Neural progenitor cell (in vitro differentiated cells): ENCODE measurements at regions not wholly inside any gene's neighbourhood (a gene's known extent, or its start where the extent isn't known, plus 50 kb on each side); places are given as distances from the start of the nearest gene placed in this dataset.

Experiments
- DNase-seq: peaks from one replicate; pipeline ENCODE4 v3.0.0-alpha.2; 2016; ENCODE audit warnings: low spot score
- H2AFZ ChIP-seq: fragments of 200-600 bp; sonication (generic); replicated peaks from 2 replicates; pipeline ENCODE4 v1.6.1; 2016; ENCODE audit warnings: antibody characterized with exemption
- H3F3A ChIP-seq: fragments of 200-600 bp; sonication (generic); 2 replicates; pipeline ENCODE4 v1.6.1; 2016; ENCODE audit warnings: antibody characterized with exemption, low read depth
- H3K27ac ChIP-seq: fragments of 200-600 bp; sonication (generic); 2 replicates; pipeline ENCODE4 v1.5.1; 2016; ENCODE audit warnings: mild to moderate bottlenecking
- H3K27me3 ChIP-seq: fragments of 200-600 bp; sonication (generic); 2 replicates; pipeline ENCODE4 v1.6.1; 2016; ENCODE audit warnings: mild to moderate bottlenecking, moderate library complexity
- H3K36me3 ChIP-seq: fragments of 200-600 bp; sonication (generic); 2 replicates; pipeline ENCODE4 v1.5.1; 2016
- H3K4me1 ChIP-seq: fragments of 200-600 bp; sonication (generic); 2 replicates; pipeline ENCODE4 v1.6.1; 2016; ENCODE audit warnings: mixed run types
- H3K4me2 ChIP-seq: fragments of 200-600 bp; sonication (generic); 2 replicates; pipeline ENCODE4 v1.6.1; 2016
- H3K4me3 ChIP-seq: fragments of 200-600 bp; sonication (generic); 2 replicates; pipeline ENCODE4 v1.5.1; 2016
- H3K79me2 ChIP-seq: fragments of 200-600 bp; sonication (generic); 2 replicates; pipeline ENCODE4 v1.6.1; 2016; ENCODE audit warnings: low read depth
- H3K9ac ChIP-seq: fragments of 200-600 bp; sonication (generic); 2 replicates; pipeline ENCODE4 v1.6.1; 2016
- H3K9me3 ChIP-seq: fragments of 200-600 bp; sonication (generic); 2 replicates; pipeline ENCODE4 v1.5.1; 2016; ENCODE audit warnings: low read depth
- H4K20me1 ChIP-seq: fragments of 200-600 bp; sonication (generic); 2 replicates; pipeline ENCODE4 v1.6.1; 2016; ENCODE audit warnings: low read depth
- H3K27ac Mint-ChIP-seq: 3 replicates; pipeline ENCODE4 v1.8.0; 2021; ENCODE audit warnings: mixed read lengths
- H3K27me3 Mint-ChIP-seq: 2 replicates; pipeline ENCODE4 v1.8.0; 2022; ENCODE audit warnings: low read depth, mild to moderate bottlenecking, inconsistent platforms, moderate library complexity, mixed read lengths; ENCODE audit not compliant: insufficient read depth
- H3K36me3 Mint-ChIP-seq: 3 replicates; pipeline ENCODE4 v1.8.0; 2021; ENCODE audit warnings: mixed read lengths
- H3K4me1 Mint-ChIP-seq: 3 replicates; pipeline ENCODE4 v1.8.0; 2021; ENCODE audit warnings: mixed read lengths
- H3K4me3 Mint-ChIP-seq: 3 replicates; pipeline ENCODE4 v1.8.0; 2021; ENCODE audit warnings: mild to moderate bottlenecking, moderate library complexity, mixed read lengths
- H3K9me3 Mint-ChIP-seq: 3 replicates; pipeline ENCODE4 v1.8.0; 2020; ENCODE audit warnings: mixed read lengths
- CTCF ChIP-seq: fragments of 200-600 bp; sonication (generic); IDR thresholded peaks from 2 replicates; pipeline ENCODE4 v1.5.1; 2017; ENCODE audit warnings: antibody characterized with exemption, mild to moderate bottlenecking
- EZH2 ChIP-seq: fragments of 200-600 bp; sonication (generic); IDR thresholded peaks from 2 replicates; pipeline ENCODE4 v1.6.1; 2017; ENCODE audit warnings: antibody characterized with exemption, mild to moderate bottlenecking, moderate library complexity
- EZH2phosphoT487 ChIP-seq: fragments of 200-600 bp; sonication (generic); IDR thresholded peaks from 2 replicates; pipeline ENCODE4 v1.6.1; 2017; ENCODE audit warnings: antibody characterized with exemption

- no peak overlapping the region for H3K9ac ChIP-seq
- no peaks in the 10 kb centered on the region for H3K36me3 ChIP-seq
- peaks cover 13% of the 10 kb centered on the region for H3K27me3 Mint-ChIP-seq
- no peaks in the 10 kb centered on the region for H3K4me1 Mint-ChIP-seq
- H3K27ac Mint-ChIP-seq, result no peak overlapping the region
- H3K4me3 ChIP-seq, result no peak overlapping the region
- H3K4me1 ChIP-seq, result no peaks in the 10 kb centered on the region
- H3K9me3 Mint-ChIP-seq, result peaks cover 30% of the 10 kb centered on the region
- H3K27ac ChIP-seq, result no peak overlapping the region
- DNase-seq, result no peak
- H3K79me2 ChIP-seq, result no peaks in the 10 kb centered on the region
- no peaks in the 10 kb centered on the region for H4K20me1 ChIP-seq
- H3K4me3 Mint-ChIP-seq, result no peak overlapping the region
- no peak for TF ChIP-seq EZH2phosphoT487
- no peak for TF ChIP-seq EZH2
- TF ChIP-seq CTCF, result no peak
- H2AFZ ChIP-seq, result no peak overlapping the region
- no peaks in the 10 kb centered on the region for H3K36me3 Mint-ChIP-seq
- H3K27me3 ChIP-seq, result no peaks in the 10 kb centered on the region
- no peaks in the 10 kb centered on the region for H3K9me3 ChIP-seq
- H3K4me2 ChIP-seq, result no peak overlapping the region
- H3F3A ChIP-seq, result no peaks in the 10 kb centered on the region
Observed at GRCh38 chr22:47328550-47329243, 566.2 kb downstream of the TBC1D22A start.

- H3K27me3 ChIP-seq, result no peaks in the 10 kb centered on the region
- Mint-ChIP-seq H3K9me3 (peaks cover 27% of the 10 kb centered on the region), H3K4me3 (no peak overlapping the region), H3K4me1 (no peaks in the 10 kb centered on the region), H3K27me3 (peaks cover 12% of the 10 kb centered on the region), H3K36me3 (no peaks in the 10 kb centered on the region), H3K27ac (no peak overlapping the region)
- H3F3A ChIP-seq, result no peaks in the 10 kb centered on the region
- no peaks in the 10 kb centered on the region for H4K20me1 ChIP-seq
- no peak overlapping the region for H3K27ac ChIP-seq
- no peaks in the 10 kb centered on the region for H3K79me2 ChIP-seq
- TF ChIP-seq EZH2phosphoT487 (no peak), EZH2 (no peak), CTCF (no peak)
- H3K36me3 ChIP-seq, result no peaks in the 10 kb centered on the region
- no peak overlapping the region for H3K9ac ChIP-seq
- no peaks in the 10 kb centered on the region for H3K9me3 ChIP-seq
- H3K4me1 ChIP-seq, result no peaks in the 10 kb centered on the region
- no peak overlapping the region for H2AFZ ChIP-seq
- no peak overlapping the region for H3K4me3 ChIP-seq
- H3K4me2 ChIP-seq, result no peak overlapping the region
- no peak for DNase-seq
Observed at GRCh38 chr22:47327241-47327640, 564.8 kb downstream of the TBC1D22A start.

GRCh38 chr22:47325249-47325648, 562.8 kb downstream of the TBC1D22A start:
- no peak overlapping the region for H3K27ac Mint-ChIP-seq
- H4K20me1 ChIP-seq, result no peaks in the 10 kb centered on the region
- H3K4me1 Mint-ChIP-seq, result no peaks in the 10 kb centered on the region
- no peak overlapping the region for H2AFZ ChIP-seq
- no peaks in the 10 kb centered on the region for H3K4me1 ChIP-seq
- no peak overlapping the region for H3K4me2 ChIP-seq
- no peak overlapping the region for H3K9ac ChIP-seq
- no peaks in the 10 kb centered on the region for H3K9me3 ChIP-seq
- no peak overlapping the region for H3K27ac ChIP-seq
- no peaks in the 10 kb centered on the region for H3K36me3 Mint-ChIP-seq
- TF ChIP-seq EZH2phosphoT487 (no peak), EZH2 (no peak), CTCF (no peak)
- DNase-seq, result no peak
- H3K27me3 Mint-ChIP-seq, result peaks cover 6% of the 10 kb centered on the region
- H3K36me3 ChIP-seq, result no peaks in the 10 kb centered on the region
- no peaks in the 10 kb centered on the region for H3K27me3 ChIP-seq
- H3K79me2 ChIP-seq, result no peaks in the 10 kb centered on the region
- peaks cover 20% of the 10 kb centered on the region for H3K9me3 Mint-ChIP-seq
- no peak overlapping the region for H3K4me3 ChIP-seq
- no peak overlapping the region for H3K4me3 Mint-ChIP-seq
- H3F3A ChIP-seq, result no peaks in the 10 kb centered on the region
